Chondrocyte (in vitro differentiated cells): ENCODE measurements at regions not wholly inside any gene's neighbourhood (a gene's known extent, or its start where the extent isn't known, plus 50 kb on each side); places are given as distances from the start of the nearest gene placed in this dataset.
A peak's percentile ranks its signal among the peaks of the same experiment; 100 is the strongest.

ENCODE experiments used
- DNase-seq: peaks from one replicate; pipeline ENCODE4 v3.0.0; 2021; ENCODE audit warnings: mixed read lengths, low spot score
- H3K27ac Mint-ChIP-seq: one replicate; pipeline ENCODE4 v1.8.0; 2021; ENCODE audit warnings: mild to moderate bottlenecking, moderate library complexity, mixed read lengths; ENCODE audit not compliant: unreplicated experiment
- H3K27me3 Mint-ChIP-seq: 2 replicates; pipeline ENCODE4 v1.8.0; 2021; ENCODE audit warnings: low read depth, mixed read lengths
- H3K36me3 Mint-ChIP-seq: 2 replicates; pipeline ENCODE4 v1.8.0; 2021; ENCODE audit warnings: low read depth, mixed read lengths
- H3K4me1 Mint-ChIP-seq: 2 replicates; pipeline ENCODE4 v1.8.0; 2021; ENCODE audit warnings: low read depth, mild to moderate bottlenecking, mixed read lengths
- H3K4me3 Mint-ChIP-seq: one replicate; pipeline ENCODE4 v1.8.0; 2021; ENCODE audit warnings: mild to moderate bottlenecking, moderate library complexity, mixed read lengths; ENCODE audit not compliant: unreplicated experiment
- H3K9me3 Mint-ChIP-seq: 2 replicates; pipeline ENCODE4 v1.8.0; 2021; ENCODE audit warnings: low read depth, mixed read lengths
- TF ChIP-seq, protein P1 (sequence below): fragments of 200-600 bp; sonication (generic); IDR thresholded peaks from 2 replicates; pipeline ENCODE4 v1.5.0; 2021; ENCODE audit warnings: antibody characterized with exemption, mild to moderate bottlenecking, moderate library complexity

DNA sequence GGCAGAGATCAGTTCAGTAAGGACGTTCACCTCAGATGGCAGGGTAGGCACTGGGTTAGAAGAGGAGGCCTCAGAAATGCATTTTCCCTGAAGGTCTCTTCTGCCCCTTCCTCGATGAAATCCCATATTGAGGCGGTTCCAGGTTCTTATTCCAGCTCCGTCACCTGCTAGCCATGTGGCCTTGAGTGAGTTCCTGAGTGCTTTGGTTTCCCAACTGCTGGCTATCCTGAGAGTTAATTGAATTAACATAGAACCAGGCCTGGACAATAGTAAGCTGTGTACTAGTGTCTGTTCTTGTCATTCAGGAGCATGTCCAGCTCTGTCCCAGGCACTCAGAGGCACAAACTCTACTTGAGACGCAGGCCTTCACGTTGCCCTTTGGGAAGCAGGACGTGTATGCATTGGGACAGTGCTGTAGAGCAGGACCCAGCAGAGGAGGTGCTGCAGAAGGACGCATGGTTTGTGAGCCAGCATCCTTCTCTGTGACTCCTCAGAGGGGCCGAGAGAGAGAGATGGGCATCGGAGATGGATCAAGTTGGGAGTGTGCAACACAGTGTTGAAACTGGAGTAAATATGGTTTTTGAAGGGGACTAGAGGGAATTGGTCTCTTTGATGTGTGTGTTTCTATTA lies 114.2 kb downstream of the ASB7 start:
- TF ChIP-seq, protein P1, sequence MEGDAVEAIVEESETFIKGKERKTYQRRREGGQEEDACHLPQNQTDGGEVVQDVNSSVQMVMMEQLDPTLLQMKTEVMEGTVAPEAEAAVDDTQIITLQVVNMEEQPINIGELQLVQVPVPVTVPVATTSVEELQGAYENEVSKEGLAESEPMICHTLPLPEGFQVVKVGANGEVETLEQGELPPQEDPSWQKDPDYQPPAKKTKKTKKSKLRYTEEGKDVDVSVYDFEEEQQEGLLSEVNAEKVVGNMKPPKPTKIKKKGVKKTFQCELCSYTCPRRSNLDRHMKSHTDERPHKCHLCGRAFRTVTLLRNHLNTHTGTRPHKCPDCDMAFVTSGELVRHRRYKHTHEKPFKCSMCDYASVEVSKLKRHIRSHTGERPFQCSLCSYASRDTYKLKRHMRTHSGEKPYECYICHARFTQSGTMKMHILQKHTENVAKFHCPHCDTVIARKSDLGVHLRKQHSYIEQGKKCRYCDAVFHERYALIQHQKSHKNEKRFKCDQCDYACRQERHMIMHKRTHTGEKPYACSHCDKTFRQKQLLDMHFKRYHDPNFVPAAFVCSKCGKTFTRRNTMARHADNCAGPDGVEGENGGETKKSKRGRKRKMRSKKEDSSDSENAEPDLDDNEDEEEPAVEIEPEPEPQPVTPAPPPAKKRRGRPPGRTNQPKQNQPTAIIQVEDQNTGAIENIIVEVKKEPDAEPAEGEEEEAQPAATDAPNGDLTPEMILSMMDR: no peak
- Mint-ChIP-seq H3K4me1 (peaks cover 18% of the 10 kb centered on the region), H3K27ac (no peak overlapping the region), H3K36me3 (no peaks in the 10 kb centered on the region), H3K9me3 (no peaks in the 10 kb centered on the region), H3K27me3 (no peaks in the 10 kb centered on the region), H3K4me3 (no peak overlapping the region)
- DNase-seq: no peak

DNA sequence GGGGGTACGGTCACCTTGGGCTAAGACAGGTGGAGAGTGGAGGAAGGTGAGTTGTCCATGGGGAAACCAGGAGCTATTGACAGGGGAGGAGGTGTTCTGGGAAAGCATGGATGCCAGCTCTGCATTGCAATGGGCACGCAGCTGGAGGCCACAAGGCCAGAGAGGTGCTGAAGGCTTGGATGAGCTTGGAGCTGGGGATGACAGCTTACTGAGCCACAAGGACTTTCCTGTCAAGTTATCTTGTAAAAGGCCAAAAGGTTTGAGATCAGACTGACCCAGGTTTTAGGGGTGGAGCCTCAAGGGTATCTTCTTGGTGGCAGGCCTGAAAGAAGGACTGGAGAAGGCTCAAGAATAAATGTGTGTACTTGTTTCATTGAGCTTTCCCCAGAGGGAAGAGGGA lies 115.2 kb downstream of the ASB7 start:
- Mint-ChIP-seq H3K9me3 (no peaks in the 10 kb centered on the region), H3K4me3 (no peak overlapping the region), H3K36me3 (no peaks in the 10 kb centered on the region), H3K27me3 (no peaks in the 10 kb centered on the region), H3K27ac (no peak overlapping the region), H3K4me1 (peaks cover 28% of the 10 kb centered on the region)
- TF ChIP-seq, protein P1: no peak
- no peak for DNase-seq

DNA sequence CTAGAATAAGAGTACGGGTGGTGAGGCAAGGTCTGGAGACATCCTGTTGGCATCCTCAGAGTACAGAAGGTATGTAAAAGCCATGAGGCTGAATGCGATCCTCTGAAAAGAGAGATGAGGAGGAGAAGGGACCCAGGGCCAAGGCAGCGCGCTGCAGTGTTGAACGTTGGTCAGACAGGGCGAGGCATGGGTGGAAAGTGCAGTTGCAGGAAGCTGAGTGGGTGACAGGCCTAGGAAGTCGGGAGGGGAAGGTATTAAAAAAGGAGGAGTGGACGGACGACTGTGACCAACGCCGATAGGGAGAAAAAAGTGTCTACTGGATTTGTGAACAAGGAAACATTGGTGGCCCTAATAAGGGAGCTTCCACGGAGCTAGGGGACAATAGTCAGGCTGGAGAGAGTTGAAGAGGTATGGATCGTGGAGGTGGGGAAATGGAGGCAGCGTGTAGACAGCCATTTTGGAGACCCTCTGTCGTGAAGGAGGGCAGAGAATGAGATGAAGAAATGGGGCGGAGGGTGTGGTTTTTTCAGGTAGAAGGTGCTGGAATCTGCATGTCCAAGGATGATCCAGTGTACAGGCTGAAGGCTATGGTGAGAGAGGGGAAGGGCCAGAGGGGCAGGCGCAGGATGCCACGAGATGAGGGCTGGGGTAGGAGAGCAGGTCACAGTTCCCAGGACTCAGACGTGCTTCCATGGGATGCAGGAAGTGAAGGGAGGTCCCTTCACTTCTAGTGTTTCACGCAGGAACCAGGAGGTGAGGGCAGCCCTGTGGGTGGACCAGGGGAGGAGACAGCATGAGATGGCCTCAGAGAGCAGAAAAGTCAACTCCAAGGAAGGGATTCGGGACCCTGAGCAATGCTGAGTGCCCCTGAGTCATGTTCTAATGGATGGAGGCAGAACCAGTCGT lies 115.9 kb downstream of the ASB7 start:
- no peak overlapping the region for H3K27ac Mint-ChIP-seq

DNA sequence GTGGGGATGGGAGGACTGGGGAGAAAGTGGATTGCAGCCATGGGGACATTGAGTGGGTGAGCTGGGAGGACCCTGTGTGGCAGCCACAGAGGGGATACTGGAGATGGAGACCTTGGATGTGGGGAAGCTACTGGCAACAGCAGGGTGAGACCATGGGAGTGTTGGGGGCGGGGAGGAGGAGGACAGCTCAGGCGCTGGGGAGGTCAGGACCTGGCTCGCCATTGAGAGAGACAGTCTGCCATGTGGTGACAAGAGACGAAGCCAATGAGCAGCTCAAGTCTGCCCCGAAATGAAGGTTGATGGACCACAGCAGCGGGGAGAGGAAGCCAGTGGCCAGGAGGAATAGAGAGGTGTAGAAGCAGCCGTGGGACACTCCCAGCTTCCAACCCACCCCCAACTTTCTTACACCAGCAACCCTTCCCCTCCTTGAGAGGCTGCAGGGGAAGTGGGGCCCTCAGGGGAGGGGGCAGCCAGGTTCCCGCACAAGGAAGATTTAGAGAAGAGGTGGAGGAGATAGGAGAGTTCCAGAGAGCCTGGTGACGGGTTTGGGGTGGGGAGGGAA lies 118.1 kb downstream of the ASB7 start:
- H3K27ac Mint-ChIP-seq: peak overlapping the region; percentile 89
- no peaks in the 10 kb centered on the region for H3K27me3 Mint-ChIP-seq
- H3K4me3 Mint-ChIP-seq: no peak overlapping the region
- no peak for DNase-seq
- no peaks in the 10 kb centered on the region for H3K9me3 Mint-ChIP-seq
- no peaks in the 10 kb centered on the region for H3K36me3 Mint-ChIP-seq
- H3K4me1 Mint-ChIP-seq: peaks cover 43% of the 10 kb centered on the region
- TF ChIP-seq, protein P1: no peak

More for the DNA sequence above, 115.9 kb downstream of the ASB7 start:
- no peaks in the 10 kb centered on the region for H3K27me3 Mint-ChIP-seq
- no peaks in the 10 kb centered on the region for H3K9me3 Mint-ChIP-seq
- TF ChIP-seq, protein P1: no peak
- peaks cover 31% of the 10 kb centered on the region for H3K4me1 Mint-ChIP-seq
- no peak overlapping the region for H3K4me3 Mint-ChIP-seq
- no peak for DNase-seq
- no peaks in the 10 kb centered on the region for H3K36me3 Mint-ChIP-seq

DNA sequence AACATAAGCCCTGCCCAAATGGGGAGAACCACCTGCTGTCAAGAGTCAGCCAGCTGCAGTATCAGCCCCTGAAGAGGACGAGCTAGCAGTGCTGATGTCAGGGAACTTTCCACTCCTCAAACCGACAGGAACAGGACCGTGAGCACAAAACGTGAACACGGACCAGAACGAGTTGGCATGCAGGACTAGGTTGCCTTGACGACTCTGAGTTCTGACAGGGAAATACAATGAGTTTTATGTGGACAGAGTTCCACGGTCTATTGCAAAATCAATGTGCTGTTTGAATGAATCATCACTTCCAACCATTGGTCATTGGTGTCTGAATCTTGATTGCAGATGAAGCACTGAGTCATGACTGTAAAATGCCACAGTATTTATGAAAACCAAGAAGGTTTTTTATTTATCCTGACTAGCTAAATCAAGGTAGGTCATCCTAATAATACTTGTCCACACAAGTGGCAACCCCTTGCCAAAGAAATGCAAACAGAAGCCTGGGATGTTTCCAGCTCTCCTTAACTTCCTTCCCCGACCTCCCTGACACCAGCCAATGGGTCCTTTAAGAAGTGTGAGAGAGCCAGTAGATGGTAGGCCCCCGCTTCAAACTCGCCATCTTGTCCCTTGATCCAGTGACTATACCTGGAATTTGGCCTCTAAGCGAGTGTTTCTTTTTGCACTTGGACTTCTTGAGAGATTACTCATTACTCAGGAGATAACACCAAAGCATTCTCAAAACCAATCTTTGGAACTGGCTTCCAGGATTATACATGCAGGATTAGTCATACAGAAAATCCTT lies 119.6 kb downstream of the ASB7 start:
- no peak for DNase-seq
- no peaks in the 10 kb centered on the region for H3K27me3 Mint-ChIP-seq
- H3K27ac Mint-ChIP-seq: peak overlapping the region; percentile 89
- TF ChIP-seq, protein P1: no peak
- no peaks in the 10 kb centered on the region for H3K36me3 Mint-ChIP-seq
- H3K4me1 Mint-ChIP-seq: peaks cover 58% of the 10 kb centered on the region
- H3K4me3 Mint-ChIP-seq: no peak overlapping the region
- H3K9me3 Mint-ChIP-seq: no peaks in the 10 kb centered on the region
